Tibial nerve (tissue), 4 donors: ENCODE measurements at regions not wholly inside any gene's neighbourhood (a gene's known extent, or its start where the extent isn't known, plus 50 kb on each side); places are given as distances from the start of the nearest gene placed in this dataset.

Experiments
- DNase-seq, 2 donors: peaks; one replicate each; pipeline ENCODE4 v3.0.0-alpha.2; 2019; ENCODE audit warnings: low spot score in 2 of 2
- H3K27ac ChIP-seq, 4 donors: fragments of 200-600 bp; sonication (generic) in 3 of 4; one replicate each; pipeline ENCODE4 v1.5.1; 2017 to 2019; ENCODE audit warnings: mild to moderate bottlenecking in 1 of 4
- H3K27me3 ChIP-seq, 2 donors: fragments of 200-600 bp; sonication (generic) in 1 of 2; one replicate each; pipeline versions ENCODE4 v1.5.1 to v1.6.0; 2017 to 2019
- H3K36me3 ChIP-seq, 3 donors: fragments of 200-600 bp; sonication (generic); one replicate each; pipeline ENCODE4 v1.5.1; 2018 to 2019
- H3K4me1 ChIP-seq, 4 donors: fragments of 200-600 bp; sonication (generic) in 3 of 4; one replicate each; pipeline ENCODE4 v1.5.1; 2017 to 2019
- H3K4me3 ChIP-seq, 4 donors: fragments of 200-600 bp; sonication (generic) in 3 of 4; one replicate each; pipeline ENCODE4 v1.5.1; 2017 to 2019; ENCODE audit warnings: mild to moderate bottlenecking in 1 of 4, moderate library complexity in 1 of 4
- H3K9me3 ChIP-seq, 4 donors: fragments of 200-600 bp; sonication (generic) in 3 of 4; one replicate each; pipeline ENCODE4 v1.5.1; 2017 to 2019
- CTCF ChIP-seq, 5 experiments: fragments of 200-600 bp in 3 of 5; fragments of 450-650 bp in 2 of 5; sonication (generic) in 3 of 5; IDR thresholded peaks; one replicate each; pipeline ENCODE4 v1.5.1; 2016 to 2019; ENCODE audit warnings: antibody characterized with exemption in 5 of 5, mild to moderate bottlenecking in 3 of 5, moderate library complexity in 2 of 5
- EP300 ChIP-seq, 2 donors: sonication (generic); formaldehyde crosslinking; IDR thresholded peaks; one replicate each; pipeline ENCODE4 v1.6.1; 2017; ENCODE audit warnings: antibody characterized with exemption in 2 of 2, mild to moderate bottlenecking in 1 of 2
- POLR2A ChIP-seq, 2 donors: fragments of 450-650 bp; IDR thresholded peaks; one replicate each; pipeline ENCODE4 v1.6.1; 2017; ENCODE audit warnings: antibody characterized with exemption in 2 of 2, mild to moderate bottlenecking in 2 of 2, moderate library complexity in 2 of 2
- WGBS, 2 donors: methylation state at CpG; one replicate each; pipeline ENCODE4 v1.1.5; 2018; 5-methylcytosine and 5-hydroxymethylcytosine counted together

GRCh38 chr6:15871276-15871675 is 208.4 kb upstream of the DTNBP1 start:
- Histone ChIP-seq H3K4me3 (no peak overlapping the region), H3K4me1 (peaks cover 0 to 6% (median 0%) of the 10 kb centered on the region in 4 donors), H3K9me3 (no peaks in the 10 kb centered on the region), H3K27ac (no peak overlapping the region), H3K36me3 (no peaks in the 10 kb centered on the region), H3K27me3 (no peaks in the 10 kb centered on the region)
- 91 to 94% methylated on average over 6 of the region's 6 CpGs for WGBS, 2 donors
- TF ChIP-seq POLR2A (IDR thresholded peaks at IDR 0.05), result no peak
- no peak for TF ChIP-seq EP300 (IDR thresholded peaks at IDR 0.05)
- TF ChIP-seq CTCF (IDR thresholded peaks at IDR 0.05), result no peak
- DNase-seq, result no peak

DNA sequence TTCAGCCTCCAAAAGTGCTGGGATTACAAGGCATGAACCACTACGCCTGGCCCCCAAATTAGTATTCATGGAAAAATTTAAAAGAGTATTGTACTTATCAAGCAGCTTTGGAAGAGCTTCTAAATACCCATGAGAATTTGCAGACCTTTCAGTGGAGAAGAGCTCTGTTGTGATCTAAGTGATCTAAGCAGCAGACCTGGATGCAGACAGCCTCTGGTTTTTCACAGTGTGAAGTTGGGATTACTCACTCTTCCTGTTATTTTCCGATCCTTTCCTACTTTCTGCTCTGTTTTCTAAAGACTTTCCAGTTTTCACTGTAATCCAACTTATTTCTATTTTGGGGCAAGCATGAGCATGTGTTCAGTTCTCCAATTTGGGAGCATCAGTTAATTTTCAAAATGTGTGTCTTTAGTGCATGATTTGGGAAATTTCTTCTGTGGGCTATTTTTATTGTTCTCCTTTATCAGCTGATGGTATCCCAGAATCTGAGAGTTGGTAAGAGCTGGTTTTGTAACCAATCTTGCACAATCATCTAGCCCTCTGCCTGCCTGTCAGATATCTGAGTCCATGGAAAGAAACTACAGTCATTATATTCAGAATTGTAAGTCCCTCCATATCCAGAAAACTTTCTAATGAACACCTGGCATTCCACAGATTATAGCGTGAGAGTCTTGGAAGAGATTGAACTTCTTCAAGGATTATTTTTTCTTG is 207.7 kb upstream of the DTNBP1 start:
- no peak overlapping the region for H3K4me3 ChIP-seq
- H3K9me3 ChIP-seq, result no peaks in the 10 kb centered on the region
- WGBS, 2 donors, result 56 to 78% methylated on average over 3 of the region's 3 CpGs
- peak in 1 of 2 donors; percentile 40 for DNase-seq
- peak overlapping the region in 1 of 4 donors; percentile 23 for H3K27ac ChIP-seq
- H3K36me3 ChIP-seq, result no peaks in the 10 kb centered on the region
- H3K4me1 ChIP-seq, result peaks cover 0 to 6% (median 0%) of the 10 kb centered on the region in 4 donors
- no peaks in the 10 kb centered on the region for H3K27me3 ChIP-seq
- no peak for TF ChIP-seq CTCF (IDR thresholded peaks at IDR 0.05)
- peak in 1 of 2 donors; percentile 51 for TF ChIP-seq EP300 (IDR thresholded peaks at IDR 0.05)
- TF ChIP-seq POLR2A (IDR thresholded peaks at IDR 0.05), result no peak

DNA sequence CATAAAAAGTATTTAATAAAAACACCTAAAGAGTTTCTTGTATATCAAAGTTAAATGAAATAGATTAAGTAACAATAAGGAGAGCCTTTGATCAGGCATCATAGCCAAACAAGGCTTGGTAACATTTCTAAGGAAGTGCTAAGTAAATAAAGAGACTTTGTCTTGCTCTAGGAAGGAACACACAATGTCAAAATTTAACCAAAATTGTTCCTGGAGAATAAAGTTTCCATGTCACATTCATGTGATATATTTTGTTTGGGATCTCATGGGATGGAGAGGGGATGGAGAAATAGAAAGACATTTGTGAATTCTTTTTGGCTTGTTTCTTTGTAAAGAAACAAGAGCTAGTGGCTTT is 201.9 kb upstream of the DTNBP1 start:
- Histone ChIP-seq H3K27ac (peak overlapping the region in 2 of 4 donors; percentile 26 to 58), H3K4me1 (peaks cover 0 to 3% (median 0%) of the 10 kb centered on the region in 4 donors), H3K27me3 (no peaks in the 10 kb centered on the region), H3K4me3 (no peak overlapping the region), H3K9me3 (no peaks in the 10 kb centered on the region), H3K36me3 (no peaks in the 10 kb centered on the region)
- TF ChIP-seq POLR2A (IDR thresholded peaks at IDR 0.05), result no peak
- no peak for TF ChIP-seq EP300 (IDR thresholded peaks at IDR 0.05)
- no peak for TF ChIP-seq CTCF (IDR thresholded peaks at IDR 0.05)
- DNase-seq, result no peak

GRCh38 chr6:15864038-15864707 is 201.3 kb upstream of the DTNBP1 start:
- no peaks in the 10 kb centered on the region for H3K36me3 ChIP-seq
- TF ChIP-seq EP300 (IDR thresholded peaks at IDR 0.05) (peak in 1 of 2 donors; percentile 17), POLR2A (IDR thresholded peaks at IDR 0.05) (no peak), CTCF (IDR thresholded peaks at IDR 0.05) (no peak)
- H3K27ac ChIP-seq, result peak overlapping the region in 2 of 4 donors; percentile 26 to 58
- DNase-seq, result no peak
- H3K9me3 ChIP-seq, result no peaks in the 10 kb centered on the region
- H3K4me3 ChIP-seq, result no peak overlapping the region
- peaks cover 0 to 3% (median 0%) of the 10 kb centered on the region in 4 donors for H3K4me1 ChIP-seq
- 44 to 50% methylated on average over 7 of the region's 7 CpGs for WGBS, 2 donors
- no peaks in the 10 kb centered on the region for H3K27me3 ChIP-seq

DNA sequence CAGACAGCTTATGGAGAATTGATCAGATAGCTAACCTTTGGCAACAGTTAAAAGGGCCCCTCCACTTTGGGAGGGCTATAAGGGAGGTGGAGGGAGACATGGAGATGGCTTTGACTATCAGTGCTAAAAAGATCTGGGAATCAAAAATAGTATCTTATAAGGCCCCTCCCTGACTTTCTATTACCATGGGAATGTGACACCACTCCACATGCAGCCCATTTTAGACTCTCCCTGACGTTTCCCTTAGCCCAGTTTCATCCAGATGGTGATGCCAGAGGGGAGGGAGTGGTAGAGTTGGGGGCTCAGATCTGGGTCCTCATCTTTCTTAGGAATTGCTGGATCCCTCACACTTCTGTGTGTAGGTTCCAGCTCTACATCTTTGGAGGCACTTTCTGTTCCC is 200.0 kb upstream of the DTNBP1 start:
- no peaks in the 10 kb centered on the region for H3K27me3 ChIP-seq
- no peaks in the 10 kb centered on the region for H3K36me3 ChIP-seq
- no peak overlapping the region for H3K4me3 ChIP-seq
- 86 to 90% methylated on average over 1 of the region's 1 CpG for WGBS, 2 donors
- peaks cover 0 to 3% (median 0%) of the 10 kb centered on the region in 4 donors for H3K4me1 ChIP-seq
- no peak for DNase-seq
- no peak overlapping the region for H3K27ac ChIP-seq
- TF ChIP-seq EP300 (IDR thresholded peaks at IDR 0.05) (no peak), POLR2A (IDR thresholded peaks at IDR 0.05) (no peak), CTCF (IDR thresholded peaks at IDR 0.05) (no peak)
- H3K9me3 ChIP-seq, result no peaks in the 10 kb centered on the region
